ENCODE measurements at regions not wholly inside any gene's neighbourhood (a gene's known extent, or its start where the extent isn't known, plus 50 kb on each side); places are given as distances from the start of the nearest gene placed in this dataset.
A peak's percentile ranks its signal among the peaks of the same experiment; 100 is the strongest.

- no peak for DNase-seq
These were observed 1122.3 kb upstream of the ADGRL2 start for GRCh38 chr1:80678438-80678837.

DNA sequence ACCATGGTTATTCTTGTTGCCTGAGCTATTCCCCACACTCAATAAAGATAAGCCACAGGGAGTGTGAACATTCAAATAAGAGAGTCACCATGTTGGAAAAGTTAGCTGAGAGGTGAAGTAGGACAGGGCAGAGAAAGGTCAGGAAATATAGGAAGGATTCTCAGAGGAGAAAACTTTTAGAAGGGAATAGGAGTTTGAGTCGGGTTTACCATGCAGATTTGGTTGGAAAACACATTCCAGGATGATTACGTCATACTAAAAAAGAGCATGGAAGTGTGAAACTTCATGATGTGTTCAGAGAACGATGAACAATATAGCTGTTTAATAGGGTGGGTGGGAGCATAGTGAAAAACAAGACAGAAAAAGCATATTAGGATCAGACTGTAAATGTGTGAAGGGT, 1125.3 kb upstream of the ADGRL2 start:
- peak; percentile 34 for DNase-seq

GRCh38 chr1:80673935-80674597, 1126.7 kb upstream of the ADGRL2 start:
- no peak for DNase-seq

DNA sequence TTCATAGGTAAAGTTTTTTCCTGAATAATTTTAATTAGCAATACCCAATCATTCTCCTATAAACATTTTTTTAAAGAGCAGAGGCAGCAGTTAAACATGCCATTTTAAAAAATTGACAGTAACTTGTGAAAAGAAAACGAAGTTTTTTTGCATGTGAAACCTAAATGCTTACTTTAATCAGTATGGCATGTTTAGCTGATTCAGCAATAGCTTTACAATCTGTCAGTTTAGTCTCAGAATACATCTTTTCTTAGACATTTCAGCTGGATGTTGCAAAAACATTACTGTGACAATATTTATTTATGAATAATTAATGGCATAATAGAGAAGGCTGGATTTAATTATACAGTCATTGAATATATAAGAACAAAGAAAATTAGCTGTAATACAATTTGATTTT, 1132.4 kb upstream of the ADGRL2 start:
- DNase-seq = no peak

- no peak for DNase-seq
These were observed 1134.7 kb upstream of the ADGRL2 start for GRCh38 chr1:80666073-80666472.

DNA sequence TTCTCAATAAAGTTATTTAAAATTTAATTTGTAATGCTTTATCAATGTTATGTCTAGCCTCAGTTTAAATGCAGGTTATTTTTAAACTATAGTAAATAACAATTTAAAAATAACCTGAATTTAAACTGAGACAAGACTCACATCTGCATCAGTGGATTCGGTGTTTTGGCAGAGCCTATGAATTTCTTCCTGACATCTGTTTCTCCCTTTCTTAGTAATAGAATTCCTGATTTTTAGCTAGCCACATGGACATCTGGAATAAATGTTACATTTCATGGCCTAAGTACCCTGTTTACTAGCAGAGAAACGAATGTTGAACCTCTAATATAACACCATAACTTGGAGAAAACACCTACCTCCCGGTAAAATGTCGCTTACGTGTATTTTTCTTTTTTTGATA, 1141.6 kb upstream of the ADGRL2 start:
- peak; percentile 6 for DNase-seq

- no peak for DNase-seq
These were observed 1143.0 kb upstream of the ADGRL2 start for GRCh38 chr1:80657707-80658106.

DNA sequence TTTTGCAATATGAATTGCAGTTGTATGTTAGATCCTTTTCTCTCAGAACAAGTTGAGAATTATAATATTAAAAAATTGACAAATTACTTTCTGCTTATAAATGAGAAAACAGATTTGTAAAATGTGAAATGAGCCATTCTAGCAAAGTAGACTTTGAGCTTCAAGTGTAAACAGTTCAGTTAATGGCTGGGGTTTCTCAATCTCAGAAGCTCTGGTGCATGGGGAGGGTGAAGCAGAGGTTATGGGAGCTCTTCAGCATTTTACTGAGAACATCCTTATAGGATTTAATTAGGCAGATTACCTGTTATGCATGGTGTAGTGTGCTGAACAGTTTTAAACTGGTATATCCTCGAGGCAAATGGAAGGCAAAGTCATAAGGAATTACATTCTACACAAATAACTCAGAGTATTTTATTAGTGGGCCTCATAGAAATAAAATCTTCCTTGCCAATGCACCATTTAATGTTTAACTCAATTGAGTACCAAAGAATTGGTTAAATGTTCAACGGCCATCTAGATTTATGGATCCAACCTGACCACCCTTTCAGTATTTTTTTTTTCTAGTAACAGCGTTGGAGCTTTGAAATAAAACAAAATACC, 1143.6 kb upstream of the ADGRL2 start:
- DNase-seq = no peak

- peak; percentile 4 for DNase-seq
These were observed 1144.1 kb upstream of the ADGRL2 start for GRCh38 chr1:80656641-80657040.

GRCh38 chr1:80656014-80656636, 1144.6 kb upstream of the ADGRL2 start:
- DNase-seq = peak; percentile 16

DNA sequence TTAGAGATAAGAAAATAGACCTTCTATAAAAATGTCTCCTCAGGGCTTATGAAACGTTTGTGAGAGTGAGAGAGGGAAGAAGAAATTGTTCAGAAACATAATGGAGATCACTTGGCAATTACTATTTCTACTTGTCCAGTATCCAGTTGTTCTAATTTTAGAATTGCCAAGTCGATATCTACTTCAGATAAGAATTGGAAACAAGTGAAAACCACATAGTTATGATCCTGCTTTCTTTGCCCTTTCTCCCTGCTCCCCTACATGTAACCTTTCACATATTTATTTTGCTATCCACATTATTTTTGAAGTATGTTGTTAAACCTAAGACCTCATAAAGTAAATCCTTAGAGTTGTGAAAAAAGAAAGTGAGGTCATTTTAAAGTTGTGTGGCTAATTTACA, 1154.7 kb upstream of the ADGRL2 start:
- DNase-seq = no peak

- DNase-seq = no peak
These were observed 1155.1 kb upstream of the ADGRL2 start for GRCh38 chr1:80645621-80646020.

DNA sequence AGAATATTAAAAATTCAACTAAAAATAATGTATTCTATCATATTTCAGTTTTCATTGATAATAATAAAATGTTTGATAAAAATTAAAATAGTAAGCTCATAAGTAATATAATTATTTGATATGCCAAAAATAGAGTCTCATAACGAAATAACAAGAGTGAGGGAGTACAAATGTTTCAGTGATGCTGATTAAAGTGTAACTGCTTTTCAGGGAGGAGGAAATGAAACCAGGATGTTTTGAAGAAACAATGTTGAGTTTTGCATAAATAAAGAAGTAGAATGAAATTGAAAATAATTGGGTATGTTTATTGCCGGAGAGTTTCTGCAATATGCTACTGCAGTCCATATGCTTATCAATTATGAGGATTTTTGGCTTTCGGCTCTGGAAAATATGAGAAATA, 1159.8 kb upstream of the ADGRL2 start:
- no peak for DNase-seq

GRCh38 chr1:80639777-80640533, 1160.8 kb upstream of the ADGRL2 start:
- no peak for DNase-seq

DNA sequence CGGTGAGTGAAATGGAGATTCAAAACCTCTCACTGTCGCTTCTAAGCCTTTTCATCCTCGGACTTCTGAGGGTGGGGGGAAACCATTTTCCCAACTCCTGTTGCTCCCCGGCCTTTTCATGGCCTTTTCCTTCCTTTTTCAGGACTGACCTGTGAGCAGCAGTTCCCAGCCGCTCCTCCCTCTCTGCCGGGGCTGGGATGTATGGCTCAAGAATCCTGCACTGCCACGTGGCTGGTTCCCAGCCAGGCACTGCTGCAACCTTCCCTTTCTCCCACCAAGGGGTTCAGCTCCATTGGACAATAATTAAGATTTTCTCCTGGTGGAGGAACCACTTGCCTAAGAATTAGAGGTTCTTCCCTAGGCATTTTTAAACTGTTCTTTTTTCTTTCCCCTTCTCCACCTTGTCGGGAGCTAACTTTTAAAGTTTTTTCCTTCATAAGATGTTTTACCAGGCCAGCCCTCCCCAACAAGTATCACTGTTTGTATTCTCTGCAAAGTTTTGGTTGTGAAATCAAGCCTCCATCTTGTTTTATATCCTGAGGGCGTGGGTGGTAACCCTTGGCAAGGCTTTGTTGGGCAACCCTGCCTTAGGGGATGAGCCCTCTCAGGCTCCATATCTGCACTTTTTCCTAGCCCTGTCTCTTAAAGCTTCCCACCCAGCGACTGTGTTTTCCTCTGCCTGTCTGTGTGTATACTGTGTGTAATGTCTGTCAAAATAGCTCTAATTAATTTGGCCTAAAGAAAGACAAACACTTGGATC, 1166.6 kb upstream of the ADGRL2 start:
- DNase-seq = no peak

- DNase-seq = no peak
These were observed 1168.5 kb upstream of the ADGRL2 start for GRCh38 chr1:80632284-80632683.

DNA sequence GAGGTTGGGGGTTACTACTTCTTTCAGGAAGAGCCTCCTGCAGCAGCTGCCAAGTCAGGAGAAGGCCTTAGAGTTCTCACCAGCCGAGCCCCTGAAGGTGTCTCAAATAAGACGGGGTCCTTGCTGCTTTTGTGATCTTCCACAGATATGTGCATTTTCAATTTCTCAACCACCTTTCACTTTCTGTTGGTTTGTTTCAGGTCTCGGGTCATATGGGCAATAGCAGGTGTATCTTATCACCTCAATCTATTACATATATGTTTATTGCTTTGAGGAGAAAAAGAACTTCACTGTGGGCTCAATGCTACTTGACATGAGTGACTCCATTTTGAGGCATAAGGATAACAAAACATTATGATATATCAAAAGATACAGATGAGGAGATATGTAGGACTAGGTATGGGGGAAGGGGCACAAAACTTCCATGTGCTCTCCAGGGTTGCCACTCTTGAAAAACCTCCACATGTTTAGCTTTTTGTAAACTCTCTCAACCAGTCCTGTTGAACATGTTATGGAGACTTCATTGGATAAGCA, 1171.4 kb upstream of the ADGRL2 start:
- no peak for DNase-seq

DNA sequence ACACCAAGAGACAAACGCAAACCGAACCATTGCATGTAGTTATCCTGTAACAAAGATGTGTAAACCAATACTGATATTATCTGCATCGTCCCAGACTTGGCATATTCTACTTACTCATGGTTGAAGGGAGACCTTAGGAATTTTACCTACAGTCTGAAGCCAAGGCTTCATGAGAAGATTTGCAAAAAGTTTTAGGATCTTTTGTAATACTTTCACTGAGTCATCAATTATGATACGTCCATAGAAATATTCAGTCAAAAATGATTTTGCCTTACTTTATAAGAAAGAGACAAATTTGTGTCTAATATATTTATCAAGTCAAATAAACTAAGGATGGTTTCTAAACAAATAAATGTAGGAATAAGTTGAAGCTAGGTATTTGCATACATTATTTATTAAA, 1176.1 kb upstream of the ADGRL2 start:
- DNase-seq = no peak

DNA sequence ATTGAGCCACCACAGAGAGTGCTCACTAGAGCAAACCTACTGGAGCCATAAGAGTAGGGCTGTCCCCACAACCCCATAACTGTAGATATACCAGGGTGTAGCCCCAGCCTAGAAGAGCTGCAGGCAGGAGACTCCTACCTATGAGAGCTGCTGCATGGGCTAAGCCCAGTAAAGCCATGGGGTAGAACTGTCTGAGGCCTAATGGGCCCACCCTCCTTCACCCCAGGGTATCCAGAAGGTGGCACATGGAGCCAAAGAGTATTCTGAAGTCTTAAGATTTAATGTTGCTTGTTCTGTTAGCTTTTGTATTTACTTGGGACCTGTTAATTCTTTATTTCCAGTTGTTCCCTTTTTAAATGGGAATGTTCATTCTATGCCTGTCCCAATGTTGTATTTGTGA, 1193.7 kb upstream of the ADGRL2 start:
- no peak for DNase-seq

- DNase-seq = no peak
These were observed 1206.7 kb upstream of the ADGRL2 start for GRCh38 chr1:80594013-80594412.

GRCh38 chr1:80593197-80593596, 1207.5 kb upstream of the ADGRL2 start:
- DNase-seq = no peak

- peak; percentile 4 for DNase-seq
These were observed 1217.8 kb upstream of the ADGRL2 start for GRCh38 chr1:80582980-80583379.

DNA sequence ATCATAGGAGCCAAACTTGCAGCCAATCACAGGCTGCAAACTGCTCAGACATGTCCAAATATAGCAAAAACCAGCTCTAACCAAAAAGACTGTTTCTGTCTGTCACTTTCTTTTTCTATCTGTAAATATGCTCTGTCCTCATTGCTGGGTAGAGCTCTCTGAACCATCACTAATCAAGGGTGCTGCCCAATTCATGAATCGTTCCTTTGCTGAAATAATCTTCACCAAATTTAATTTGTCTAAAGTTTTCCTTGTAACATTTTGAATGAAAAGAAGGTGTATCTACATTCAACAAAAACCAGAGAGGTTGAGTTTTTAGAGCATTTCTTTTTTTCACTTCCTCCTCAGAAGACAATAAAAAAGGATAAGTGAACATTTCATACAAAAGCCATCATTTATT, 1221.7 kb upstream of the ADGRL2 start:
- no peak for DNase-seq
